ENCODE measurements at regions not wholly inside any gene's neighbourhood (a gene's known extent, or its start where the extent isn't known, plus 50 kb on each side); places are given as distances from the start of the nearest gene placed in this dataset.

- TF ChIP-seq CTCF (IDR thresholded peaks at IDR 0.05; ENCODE audit: low read depth, low read length): no peak
- no peak overlapping the region for H3K4me3 ChIP-seq (replicated peaks in 1 of 2; ENCODE audit: low read depth in 2 of 2, low read length in 2 of 2)
- no peak for DNase-seq (ENCODE audit: low read depth in 2 of 2)
Measured at GRCh38 chr1:239270509-239270908, 115.9 kb upstream of the CHRM3 start.

DNA sequence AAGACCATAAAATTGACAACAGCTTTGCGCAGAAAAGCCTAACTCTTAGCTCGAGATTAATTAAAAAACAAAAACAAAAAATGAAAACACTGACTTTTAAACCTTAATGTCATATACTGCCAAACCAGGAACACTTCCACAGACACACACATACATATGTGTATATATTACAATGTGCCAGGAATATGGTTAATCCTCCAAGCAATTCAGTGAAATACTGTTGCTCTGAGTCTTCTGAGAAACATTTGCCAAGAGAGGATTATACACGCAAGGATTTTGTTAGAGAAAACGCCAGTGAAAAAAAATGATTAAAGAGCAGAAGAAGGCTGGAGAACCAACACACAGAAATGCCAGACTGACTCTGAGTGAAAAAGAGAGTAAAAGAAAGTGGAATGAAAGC, 116.7 kb upstream of the CHRM3 start:
- H3K4me3 ChIP-seq (replicated peaks in 1 of 2; ENCODE audit: low read depth in 2 of 2, low read length in 2 of 2): no peak overlapping the region
- TF ChIP-seq CTCF (IDR thresholded peaks at IDR 0.05; ENCODE audit: low read depth, low read length): no peak
- DNase-seq (ENCODE audit: low read depth in 2 of 2): no peak

GRCh38 chr1:239268941-239269340, 117.4 kb upstream of the CHRM3 start:
- no peak for DNase-seq (ENCODE audit: low read depth in 2 of 2)
- TF ChIP-seq CTCF (IDR thresholded peaks at IDR 0.05; ENCODE audit: low read depth, low read length): no peak
- H3K4me3 ChIP-seq (replicated peaks in 1 of 2; ENCODE audit: low read depth in 2 of 2, low read length in 2 of 2): no peak overlapping the region

GRCh38 chr1:239268007-239268406, 118.4 kb upstream of the CHRM3 start:
- no peak for TF ChIP-seq CTCF (IDR thresholded peaks at IDR 0.05; ENCODE audit: low read depth, low read length)
- no peak for DNase-seq (ENCODE audit: low read depth in 2 of 2)
- no peak overlapping the region for H3K4me3 ChIP-seq (replicated peaks in 1 of 2; ENCODE audit: low read depth in 2 of 2, low read length in 2 of 2)

DNA sequence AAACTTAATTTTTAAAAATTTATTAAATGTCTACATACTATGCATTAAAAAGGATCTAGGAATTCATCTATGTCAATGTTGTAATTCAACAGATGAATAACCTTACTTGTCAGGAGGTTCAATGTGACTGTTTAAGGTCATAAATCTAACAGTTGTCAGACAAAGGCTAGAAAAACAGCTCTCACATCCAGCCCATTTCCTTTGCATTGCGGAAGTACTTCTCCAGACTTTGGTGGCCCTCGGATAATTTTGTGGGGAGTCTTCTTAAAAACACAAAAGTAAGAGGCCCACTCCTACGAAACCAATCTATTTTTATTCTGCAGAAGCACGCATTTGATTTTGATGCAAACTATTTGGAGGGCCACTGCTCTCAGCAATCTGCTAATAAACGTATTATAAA, 122.6 kb upstream of the CHRM3 start:
- TF ChIP-seq CTCF (IDR thresholded peaks at IDR 0.05; ENCODE audit: low read depth, low read length): no peak

GRCh38 chr1:239262538-239262937, 123.8 kb upstream of the CHRM3 start:
- no peak overlapping the region for H3K4me3 ChIP-seq (replicated peaks in 1 of 2; ENCODE audit: low read depth in 2 of 2, low read length in 2 of 2)
- no peak for TF ChIP-seq CTCF (IDR thresholded peaks at IDR 0.05; ENCODE audit: low read depth, low read length)
- no peak for DNase-seq (ENCODE audit: low read depth in 2 of 2)

More for the DNA sequence above, 122.6 kb upstream of the CHRM3 start:
- no peak overlapping the region for H3K4me3 ChIP-seq (replicated peaks in 1 of 2; ENCODE audit: low read depth in 2 of 2, low read length in 2 of 2)
- DNase-seq (ENCODE audit: low read depth in 2 of 2): no peak

DNA sequence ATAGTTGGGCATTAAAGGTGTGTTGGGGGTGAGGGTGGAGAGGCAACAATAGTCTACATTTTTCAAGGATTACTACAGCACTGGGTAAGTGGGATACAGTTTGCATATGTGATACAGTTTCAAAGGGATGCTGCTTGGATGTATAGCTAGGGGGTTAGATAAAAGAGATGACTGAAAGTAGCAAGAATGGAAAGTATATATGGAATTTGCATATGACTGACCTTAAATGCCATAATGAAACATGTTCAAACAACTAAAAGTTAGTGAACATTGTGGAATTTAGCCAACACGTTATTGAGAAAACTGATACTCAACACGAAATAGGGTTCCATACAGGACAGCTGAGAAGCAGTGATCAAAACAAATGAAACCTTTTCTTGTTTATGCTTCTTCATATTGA, 124.8 kb upstream of the CHRM3 start:
- no peak overlapping the region for H3K4me3 ChIP-seq (replicated peaks in 1 of 2; ENCODE audit: low read depth in 2 of 2, low read length in 2 of 2)
- DNase-seq (ENCODE audit: low read depth in 2 of 2): no peak
- TF ChIP-seq CTCF (IDR thresholded peaks at IDR 0.05; ENCODE audit: low read depth, low read length): no peak

Data from cardiac fibroblast (primary cell).